Left ventricle myocardium superior (tissue), 1 donor: ENCODE measurements at regions not wholly inside any gene's neighbourhood (a gene's known extent, or its start where the extent isn't known, plus 50 kb on each side); places are given as distances from the start of the nearest gene placed in this dataset.
"Not testable (repeated sequence)": the region's sequence is repeated elsewhere in the genome, so short reads cannot be mapped to it uniquely, and the experiment has no call there.

Experiments used
- ATAC-seq: fragments of 200-7000 bp; cut with Tn5 transposase; one replicate; pipeline ENCODE4 v1.9.1; 2020; ENCODE audit warnings: mild to moderate bottlenecking, moderate library complexity
- DNase-seq: peaks from one replicate; pipeline ENCODE4 v3.0.0-alpha.2; 2020
- intact Hi-C: fragments of 100-400 bp; cut with micrococcal nuclease; formaldehyde crosslinking; loops from one replicate; pipeline ENCODE4 v1.11.0; 2022
- donor health status: DM: no; HTN: yes; CAD: no; lungs with severe emphysema.

DNA sequence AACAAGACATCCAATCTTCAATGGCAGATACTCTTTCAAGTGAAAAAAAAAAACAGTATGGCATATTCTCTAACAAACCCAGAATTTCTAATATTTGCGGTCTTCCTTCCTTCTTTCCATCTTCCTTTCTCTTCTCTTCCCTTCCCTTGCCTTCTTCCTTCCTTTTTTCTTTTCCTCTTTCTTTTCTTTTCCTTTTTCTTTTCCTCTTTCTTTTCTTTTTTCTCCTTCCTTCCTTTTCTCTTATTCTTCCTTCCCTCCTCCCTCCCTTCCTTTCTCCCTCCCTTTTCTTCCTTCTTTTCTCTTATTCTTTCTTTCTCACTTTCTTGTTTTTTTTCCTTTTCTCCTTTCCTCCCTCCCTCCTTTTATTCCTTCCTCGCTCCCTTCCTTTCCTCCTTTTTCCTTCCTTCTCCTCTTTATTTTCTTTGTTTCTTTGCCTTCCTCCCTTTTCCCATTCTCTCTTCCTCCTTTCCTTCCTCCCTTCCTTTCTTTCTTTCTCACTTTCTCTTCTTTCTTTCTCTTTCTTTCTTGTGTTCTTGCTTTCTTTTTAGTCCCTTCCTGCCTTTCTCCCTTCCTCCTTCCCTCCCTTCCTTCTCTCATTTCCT lies 209.0 kb downstream of the ZNF92 start:
- DNase-seq, ATAC-seq, intact Hi-C loops: not testable (repeated sequence)

DNA sequence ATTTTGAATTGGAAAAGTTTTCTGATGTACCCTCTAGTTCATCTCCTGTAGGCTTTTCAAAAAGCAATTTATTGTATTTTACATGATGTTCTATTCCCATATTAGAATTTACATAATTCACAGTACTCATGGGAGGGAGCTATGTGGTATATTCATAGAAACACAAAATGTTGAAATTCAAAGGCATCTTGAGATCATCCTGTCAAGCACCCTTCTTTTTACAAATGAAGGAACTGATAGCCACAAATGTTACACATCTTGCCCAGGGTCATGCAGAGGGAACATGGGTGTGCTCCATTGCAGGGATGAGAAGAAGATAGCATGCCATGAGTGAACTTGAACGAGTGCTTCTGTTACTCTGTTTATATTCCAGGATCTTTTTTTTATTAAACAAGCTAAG lies 228.8 kb downstream of the ZNF92 start:
- DNase-seq, intact Hi-C loops, ATAC-seq: not testable (repeated sequence)

DNA sequence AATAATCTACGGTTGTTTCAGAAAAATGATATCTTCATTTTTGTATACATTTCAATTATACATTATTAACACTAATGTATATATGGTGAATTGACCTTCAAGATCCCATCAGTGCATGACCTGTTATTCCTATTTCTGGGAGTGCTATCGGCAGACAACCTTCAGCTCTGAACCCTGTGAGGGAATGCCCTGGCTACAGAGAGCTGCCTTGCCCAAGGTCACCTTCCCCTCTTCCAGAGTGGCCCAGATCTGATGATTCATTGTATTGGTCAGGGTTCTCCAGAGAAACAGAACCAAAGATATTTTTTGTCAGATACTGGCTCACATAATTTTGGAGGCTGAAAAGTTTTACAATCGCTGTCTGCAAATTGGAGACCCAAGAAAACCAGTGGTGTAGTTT lies 235.5 kb downstream of the ZNF92 start:
- ATAC-seq (no peak), DNase-seq (no peak)
- intact Hi-C loops: no loop called here

DNA sequence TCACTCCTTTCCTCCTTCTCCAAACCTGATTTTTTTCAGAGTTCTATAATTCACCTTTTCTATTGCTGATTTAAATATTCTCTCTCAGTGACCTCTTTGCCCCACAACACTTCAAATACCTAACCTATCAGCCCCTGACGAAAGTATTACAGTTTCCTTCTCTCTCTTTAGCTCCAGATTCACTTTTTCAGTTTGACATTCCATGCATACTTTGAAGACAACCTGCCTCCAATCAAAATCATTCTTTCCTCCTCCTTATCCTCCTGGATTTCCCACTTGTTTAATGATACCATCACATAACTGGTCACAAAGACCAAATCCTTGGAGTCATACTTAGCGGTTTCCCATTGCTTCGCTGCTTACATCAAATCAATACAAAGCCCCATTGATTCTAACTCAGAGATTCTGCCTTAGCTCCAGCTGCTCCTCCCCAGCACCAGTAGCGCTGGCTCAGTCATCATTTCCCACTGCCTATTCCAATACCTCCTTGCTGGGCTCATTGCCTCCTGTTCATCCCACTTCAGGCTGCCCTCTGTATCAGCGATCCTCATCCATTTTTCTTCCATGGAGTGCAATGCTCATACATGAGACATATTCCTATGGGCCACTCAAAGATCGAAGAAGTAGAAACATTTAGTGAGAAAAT lies 240.1 kb downstream of the ZNF92 start:
- ATAC-seq, DNase-seq, intact Hi-C loops: not testable (repeated sequence)

DNA sequence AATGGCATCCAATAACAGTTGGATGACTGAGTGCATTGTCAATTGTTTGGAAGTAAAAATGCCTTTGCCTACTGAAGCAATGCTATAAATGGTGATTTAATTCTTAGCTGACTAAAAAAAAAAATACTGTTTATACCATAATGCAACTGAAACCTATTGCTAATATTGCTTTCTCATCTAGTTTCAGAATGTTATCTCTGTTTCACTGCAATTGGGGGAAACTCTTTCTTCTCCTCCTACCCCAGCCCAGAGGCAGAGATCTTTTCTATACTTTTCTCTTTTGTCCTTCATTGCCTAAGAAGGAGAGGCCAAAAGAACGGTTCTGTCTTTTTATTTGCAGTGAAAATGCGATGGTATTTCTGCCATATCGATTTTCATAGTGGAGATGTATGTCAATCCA lies 242.5 kb downstream of the ZNF92 start:
- ATAC-seq, DNase-seq, intact Hi-C loops: not testable (repeated sequence)

DNA sequence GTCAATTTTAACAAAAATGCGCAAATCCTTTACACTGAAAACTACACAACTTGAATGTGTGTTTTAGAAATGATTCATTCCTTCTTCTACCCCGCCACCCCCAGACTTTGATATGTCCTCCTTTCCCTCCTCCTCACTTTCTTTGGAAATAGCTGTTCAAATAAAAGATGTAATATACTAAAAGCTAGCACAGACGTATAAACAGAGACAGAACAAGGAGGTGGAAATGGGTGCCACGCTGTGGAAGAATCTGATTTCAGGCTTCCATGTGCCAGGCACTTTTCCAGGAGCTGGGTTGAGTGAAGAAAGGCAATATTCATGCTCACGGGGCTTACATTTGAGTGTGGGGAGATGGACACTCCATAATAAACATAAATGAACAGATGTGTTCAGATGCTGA lies 246.6 kb downstream of the ZNF92 start:
- intact Hi-C loops, DNase-seq, ATAC-seq: not testable (repeated sequence)

DNA sequence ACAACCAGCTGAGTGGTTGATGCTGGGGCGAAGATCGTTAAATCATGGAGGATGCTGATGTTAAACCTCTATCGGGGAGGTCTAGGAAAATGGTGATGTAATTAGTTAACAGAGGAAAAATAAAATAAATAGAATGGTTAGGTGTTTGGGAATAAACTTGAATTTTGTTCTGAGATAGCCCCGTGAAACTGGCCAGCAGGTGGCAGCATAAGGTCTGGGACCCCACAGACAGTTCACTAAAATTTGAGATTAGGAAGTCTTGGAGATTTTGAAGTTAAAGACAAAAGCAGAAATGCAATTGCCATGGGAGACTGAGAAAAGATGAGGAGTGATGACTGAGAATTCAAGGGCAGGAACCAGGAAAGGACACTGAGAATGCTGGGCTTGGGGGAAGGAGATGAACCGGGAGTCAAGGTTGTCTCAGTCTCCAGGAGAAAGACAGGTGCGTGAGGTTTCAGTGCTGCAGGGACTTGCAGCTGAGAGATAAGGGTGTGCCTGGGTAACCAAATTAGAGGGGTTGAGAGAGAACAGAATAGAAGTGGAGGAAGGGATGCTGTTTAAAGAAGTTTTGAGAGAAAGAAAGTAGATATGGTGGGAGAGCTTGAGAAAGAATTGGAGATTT lies 248.0 kb downstream of the ZNF92 start:
- ATAC-seq, intact Hi-C loops: not testable (repeated sequence)
- peak; percentile 42 for DNase-seq

DNA sequence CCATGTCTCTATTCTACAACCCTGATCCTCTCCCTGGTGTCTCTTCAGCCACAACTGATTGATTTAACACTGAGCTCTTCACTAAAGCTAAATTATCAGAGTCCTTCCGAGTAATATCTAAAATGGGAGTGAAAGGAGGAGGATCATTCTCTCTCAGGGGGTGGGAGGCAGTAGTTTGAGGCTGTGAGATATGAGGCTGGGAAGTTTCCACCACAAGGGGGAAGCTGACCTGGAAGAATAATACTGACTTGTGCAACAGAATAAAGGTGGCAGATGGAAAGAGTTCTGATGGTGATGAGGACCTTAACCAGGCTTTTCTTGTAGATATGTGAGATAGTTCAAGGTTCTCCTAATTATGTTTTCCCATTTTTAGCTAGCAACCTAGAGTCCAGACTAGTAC lies 241.6 kb upstream of the VKORC1L1 start:
- DNase-seq, ATAC-seq, intact Hi-C loops: not testable (repeated sequence)

DNA sequence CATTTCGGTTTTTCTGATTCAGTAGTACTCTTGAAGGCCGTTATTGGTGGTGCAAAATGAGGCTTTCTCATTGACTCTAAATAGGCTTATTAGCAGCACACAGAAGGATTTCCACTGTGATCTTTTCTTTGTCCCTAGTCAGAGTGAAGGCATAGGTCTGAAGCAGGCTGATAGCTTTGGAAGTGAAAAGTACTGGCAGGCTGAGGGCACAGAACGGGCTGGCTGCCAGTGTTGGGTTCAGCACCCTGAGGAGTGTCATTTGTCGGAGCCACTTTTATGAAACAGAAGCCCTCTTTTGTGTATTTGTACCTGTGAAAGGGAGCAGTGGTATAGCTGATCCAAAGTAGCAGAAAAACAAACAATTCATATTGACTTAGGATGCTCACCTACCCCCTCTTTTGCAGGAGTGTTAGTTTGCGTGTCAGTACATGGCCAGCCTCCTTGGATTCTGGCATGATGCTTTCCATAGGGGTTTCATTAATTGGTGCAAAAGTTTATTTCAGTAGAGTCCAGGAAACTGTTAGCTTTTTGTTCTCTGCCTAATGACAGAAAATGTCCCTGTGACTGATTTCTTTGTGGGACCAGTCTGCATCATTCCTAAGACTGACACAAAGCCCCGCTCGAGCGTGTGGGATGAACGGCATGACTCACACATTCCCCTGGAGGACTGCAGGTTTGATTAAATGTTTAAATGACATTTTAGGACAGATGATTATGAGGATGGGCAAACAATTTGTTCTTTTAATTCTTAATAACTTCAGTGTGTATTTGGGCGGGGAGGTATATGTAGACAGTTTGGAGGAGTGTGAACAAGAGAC lies 239.1 kb upstream of the VKORC1L1 start:
- DNase-seq, intact Hi-C loops, ATAC-seq: not testable (repeated sequence)

DNA sequence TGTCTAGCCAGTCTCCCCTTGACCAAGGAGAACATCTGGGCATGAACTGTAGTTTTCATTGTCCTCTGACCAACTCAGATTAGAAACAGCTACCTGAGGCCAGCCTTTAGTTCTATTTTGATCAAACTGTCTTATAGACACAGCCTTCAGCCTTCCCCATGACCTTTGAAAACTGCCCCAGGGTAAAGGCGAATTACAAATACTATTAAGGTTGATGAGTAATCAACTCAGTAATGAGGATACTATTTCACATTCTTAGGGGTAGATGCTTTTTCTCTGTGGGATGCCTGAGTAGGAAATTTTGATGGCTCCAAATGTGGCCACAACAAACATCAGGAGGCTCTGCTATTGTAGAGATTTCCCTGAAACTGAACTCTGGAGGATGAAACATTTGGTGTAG lies 234.0 kb upstream of the VKORC1L1 start:
- intact Hi-C loops, ATAC-seq, DNase-seq: not testable (repeated sequence)

DNA sequence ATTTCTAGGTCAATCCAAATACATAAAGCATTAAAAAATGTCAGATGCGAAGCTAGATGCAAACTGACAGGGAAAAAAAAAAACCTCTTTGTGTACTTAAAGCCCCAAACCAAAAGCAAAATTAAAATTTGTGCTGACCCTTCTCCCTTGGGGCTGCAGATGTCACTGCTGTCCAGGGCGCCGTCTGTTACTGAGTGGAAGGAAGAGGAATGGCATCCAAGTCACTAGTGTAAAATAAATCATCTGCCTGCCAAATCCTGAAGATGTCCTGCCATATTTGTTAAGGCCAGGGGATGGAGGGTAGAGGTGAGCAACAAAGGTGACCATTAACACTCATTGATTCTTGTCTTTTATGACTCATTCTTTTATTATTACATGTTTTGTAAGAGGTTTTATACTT lies 233.2 kb upstream of the VKORC1L1 start:
- ATAC-seq, DNase-seq, intact Hi-C loops: not testable (repeated sequence)

DNA sequence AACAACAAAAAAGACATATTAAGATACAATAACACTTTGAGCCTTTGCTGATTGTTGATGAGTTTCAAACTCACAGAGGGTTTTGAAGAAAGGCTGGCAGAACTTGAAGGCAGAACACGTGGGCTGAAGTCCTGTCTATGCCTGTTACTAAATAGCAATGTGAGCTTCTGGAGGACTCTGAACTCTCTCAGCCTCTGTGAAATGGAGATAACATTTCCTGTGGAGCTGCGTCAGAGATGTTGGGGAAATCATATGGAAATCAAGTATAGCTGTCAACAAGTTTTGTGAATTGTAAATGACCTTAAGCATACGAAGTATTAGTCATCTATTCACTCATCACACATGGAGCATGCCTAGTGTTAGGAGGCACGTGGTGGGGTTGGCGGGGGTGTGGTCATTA lies 229.4 kb upstream of the VKORC1L1 start:
- intact Hi-C loops, ATAC-seq, DNase-seq: not testable (repeated sequence)

DNA sequence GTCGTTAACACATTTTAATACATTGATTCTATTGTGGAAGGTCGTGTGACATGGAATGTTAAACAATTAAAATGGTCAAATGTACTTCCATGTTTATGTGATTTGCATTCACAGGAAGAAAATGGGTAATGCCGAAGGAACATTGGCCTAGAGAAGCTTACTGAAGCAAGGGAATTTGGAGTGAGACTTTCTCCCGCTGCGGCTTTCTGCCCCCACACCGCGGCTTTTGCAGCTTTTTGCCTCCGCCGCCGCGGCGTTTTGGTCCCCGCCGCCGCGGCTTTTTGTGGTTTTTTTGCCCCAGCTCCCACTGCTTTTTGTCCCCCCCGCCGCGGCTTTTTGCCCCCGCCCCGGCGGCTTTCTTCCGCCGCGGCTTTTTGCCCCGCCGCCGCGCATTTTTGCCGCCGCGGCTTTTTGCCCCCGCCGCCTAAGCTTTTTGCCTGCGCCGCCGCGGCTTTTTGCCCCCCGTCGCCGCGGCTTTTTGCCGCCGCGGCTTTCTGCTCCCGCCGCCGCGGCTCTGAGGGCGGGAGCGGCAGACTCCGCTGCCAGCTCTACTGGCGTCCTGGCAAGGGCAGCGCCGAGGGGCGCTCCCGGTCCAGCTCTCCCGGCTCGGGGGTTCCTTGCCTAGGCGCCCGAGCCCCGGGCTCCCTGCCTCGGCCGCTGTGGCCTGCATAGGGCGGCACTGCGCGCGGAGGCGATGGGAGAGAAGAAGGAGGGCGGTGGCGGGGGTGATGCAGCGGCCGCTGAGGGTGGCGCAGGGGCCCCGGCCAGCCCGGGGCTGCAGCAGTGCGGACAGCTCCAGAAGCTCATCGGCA lies 225.5 kb upstream of the VKORC1L1 start:
- intact Hi-C loops, DNase-seq: not testable (repeated sequence)
- peak; percentile 47 for ATAC-seq

DNA sequence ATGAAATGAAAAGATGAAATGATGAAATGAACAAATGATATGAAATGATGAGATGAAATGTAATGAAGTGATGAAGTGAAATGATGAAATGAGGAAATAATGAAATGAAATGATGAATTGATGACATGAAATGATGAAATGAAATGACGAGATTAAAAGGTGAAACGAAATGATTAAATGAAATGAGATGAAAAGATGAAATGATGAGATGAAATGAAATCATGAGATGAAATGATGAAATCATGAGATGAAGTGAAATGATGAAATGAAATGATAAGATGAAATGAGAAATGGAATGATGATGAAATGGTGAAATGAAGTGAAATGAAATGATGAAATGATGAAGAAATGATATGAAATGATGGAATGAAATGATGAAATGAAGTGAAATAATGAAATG lies 221.7 kb upstream of the VKORC1L1 start:
- intact Hi-C loops, ATAC-seq: not testable (repeated sequence)

DNA sequence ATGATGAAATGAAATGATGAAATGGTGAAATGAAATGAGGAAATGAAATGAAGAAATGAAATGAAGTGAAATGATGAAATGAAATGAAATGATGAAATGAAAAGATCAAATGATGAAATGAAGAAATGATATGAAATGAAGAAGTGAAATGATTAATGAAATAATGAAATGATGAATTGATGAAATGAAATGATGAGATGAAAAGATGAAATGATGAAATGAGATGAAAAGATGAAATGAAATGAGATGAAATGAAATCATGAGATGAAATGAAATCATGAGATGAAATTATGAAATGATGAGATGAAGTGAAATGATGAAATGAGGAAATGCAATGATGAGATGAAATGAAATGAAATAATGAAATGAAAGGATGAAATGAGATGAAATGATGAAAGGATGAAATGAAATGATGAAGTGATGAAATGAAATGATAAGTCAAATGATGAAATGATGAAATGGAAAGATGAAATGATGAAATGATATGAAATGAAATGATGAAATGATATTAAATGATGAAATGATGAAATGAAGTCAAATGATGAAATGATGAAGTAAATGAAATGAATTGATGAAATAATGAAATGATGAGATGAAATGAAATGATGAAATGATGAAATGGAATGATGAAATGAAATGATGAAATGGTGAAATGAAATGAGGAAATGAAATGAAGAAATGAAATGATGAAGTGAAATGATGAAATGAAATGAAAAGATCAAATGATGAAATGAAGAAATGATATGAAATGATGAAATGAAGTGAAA lies 220.9 kb upstream of the VKORC1L1 start:
- ATAC-seq, intact Hi-C loops, DNase-seq: not testable (repeated sequence)

More for the DNA sequence above, 221.7 kb upstream of the VKORC1L1 start:
- not testable (repeated sequence) for DNase-seq

DNA sequence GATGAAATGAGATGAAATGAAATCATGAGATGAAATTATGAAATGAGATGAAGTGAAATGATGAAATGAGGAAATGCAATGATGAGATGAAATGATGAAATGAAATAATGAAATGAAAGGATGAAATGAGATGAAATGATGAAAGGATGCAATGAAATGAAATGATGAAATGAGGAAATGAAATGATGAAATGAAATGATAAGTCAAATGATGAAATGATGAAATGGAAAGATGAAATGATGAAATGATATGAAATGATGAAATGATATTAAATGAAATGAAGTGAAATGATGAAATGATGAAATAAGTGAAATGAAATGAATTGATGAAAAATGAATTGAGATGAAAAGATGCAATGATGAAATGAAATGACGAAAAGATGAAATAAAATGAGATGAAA lies 220.2 kb upstream of the VKORC1L1 start:
- DNase-seq, intact Hi-C loops, ATAC-seq: not testable (repeated sequence)

DNA sequence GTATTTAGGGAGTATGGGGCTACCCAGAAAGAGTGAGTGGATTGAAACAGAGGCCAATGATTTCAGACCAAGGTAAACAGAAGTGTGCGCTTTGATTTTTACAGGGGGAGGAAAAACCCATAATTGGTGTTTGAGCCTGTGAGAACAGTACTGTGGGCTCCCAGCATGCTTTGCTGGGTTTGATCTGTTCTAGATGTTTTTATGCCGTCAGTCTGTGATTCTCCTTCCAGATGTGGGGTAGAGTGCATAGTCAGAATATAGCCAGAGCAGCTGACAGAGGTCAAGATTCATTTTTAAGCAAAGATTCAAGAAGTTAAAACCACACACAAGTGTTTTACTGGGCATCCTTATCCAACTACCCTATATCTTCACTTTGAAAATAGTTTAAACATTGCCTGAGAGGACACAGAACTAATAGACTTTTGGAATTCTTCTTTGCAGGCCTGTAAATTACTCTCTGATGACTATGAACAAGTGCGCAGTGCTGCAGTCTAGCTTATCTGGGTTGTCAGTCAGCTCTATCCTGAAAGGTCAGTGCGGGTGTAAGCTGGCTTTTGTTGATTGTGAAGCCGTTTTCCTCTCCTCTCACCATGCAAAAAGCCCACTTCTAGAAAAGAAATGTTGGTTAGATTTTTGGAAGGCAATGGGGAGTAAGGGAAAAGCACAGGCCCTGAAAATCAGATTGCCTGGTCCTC lies 216.2 kb upstream of the VKORC1L1 start:
- DNase-seq, intact Hi-C loops: not testable (repeated sequence)
- ATAC-seq: peak; percentile 41
